ENCODE measurements at regions not wholly inside any gene's neighbourhood (a gene's known extent, or its start where the extent isn't known, plus 50 kb on each side); places are given as distances from the start of the nearest gene placed in this dataset.

DNA sequence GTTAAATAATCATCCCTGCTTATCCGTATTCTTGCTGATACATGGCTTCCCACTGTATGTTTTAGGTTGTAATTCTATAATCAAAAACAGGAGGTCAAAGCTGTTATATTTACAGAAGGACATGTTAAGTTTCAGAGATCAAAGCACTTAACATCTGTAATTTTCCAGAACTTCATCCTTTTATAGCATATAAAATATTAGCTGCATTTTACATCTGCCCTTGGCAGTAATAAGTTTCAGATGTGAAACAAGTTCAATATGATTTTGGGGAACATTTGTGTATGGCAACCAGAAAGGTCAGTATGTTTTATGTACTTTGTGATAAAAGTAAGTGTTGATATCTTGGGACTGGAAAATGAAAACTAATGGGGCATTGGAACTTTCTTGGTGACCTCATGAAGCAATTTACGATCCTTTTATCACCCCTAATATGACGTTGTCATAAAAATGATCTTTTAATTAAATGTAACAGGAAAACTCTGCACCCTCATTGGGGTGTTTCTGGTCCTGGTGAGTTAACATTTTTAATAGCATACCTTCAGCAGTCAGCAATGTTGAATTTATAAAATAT lies 449.6 kb downstream of the GPATCH2 start:
- FAIRE-seq (no peak), DNase-seq (ENCODE audit: extremely low read depth in 1 of 4, low spot score in 3 of 4) (no peak), ATAC-seq (no peak)
- no peaks in the 10 kb centered on the region for H3K79me2 ChIP-seq (ENCODE audit: control insufficient read depth, insufficient read depth, low read length)
- ChIA-PET POLR2A (no interaction called here), CTCF (ENCODE audit: low intra/inter-chr PET ratio) (interaction anchor here (0.5 kb wide), 1 partner anchor 40 kb away, joined by 3 read pairs; no protein-coding TSS in a partner anchor)
- H4K20me1 ChIP-seq (replicated peaks; ENCODE audit: control insufficient read depth, insufficient read depth, low read length): no peaks in the 10 kb centered on the region
- TF ChIP-seq, protein P1, sequence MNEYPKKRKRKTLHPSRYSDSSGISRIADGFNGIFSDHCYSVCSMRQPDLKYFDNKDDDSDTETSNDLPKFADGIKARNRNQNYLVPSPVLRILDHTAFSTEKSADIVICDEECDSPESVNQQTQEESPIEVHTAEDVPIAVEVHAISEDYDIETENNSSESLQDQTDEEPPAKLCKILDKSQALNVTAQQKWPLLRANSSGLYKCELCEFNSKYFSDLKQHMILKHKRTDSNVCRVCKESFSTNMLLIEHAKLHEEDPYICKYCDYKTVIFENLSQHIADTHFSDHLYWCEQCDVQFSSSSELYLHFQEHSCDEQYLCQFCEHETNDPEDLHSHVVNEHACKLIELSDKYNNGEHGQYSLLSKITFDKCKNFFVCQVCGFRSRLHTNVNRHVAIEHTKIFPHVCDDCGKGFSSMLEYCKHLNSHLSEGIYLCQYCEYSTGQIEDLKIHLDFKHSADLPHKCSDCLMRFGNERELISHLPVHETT (CRISPR knock-in tag; conservative IDR thresholded peaks at IDR 0.05 in 1 of 2, IDR thresholded peaks at IDR 0.05 in 1 of 2): no peak
- TF ChIP-seq POLR2B (IDR thresholded peaks at IDR 0.05; ENCODE audit: low read depth, partially characterized antibody) (no peak), ZNF696 (CRISPR knock-in tag; conservative IDR thresholded peaks at IDR 0.05) (no peak), IRF1 (CRISPR knock-in tag; IDR thresholded peaks at IDR 0.05; ENCODE audit: borderline replicate concordance) (no peak), RREB1 (CRISPR knock-in tag; IDR thresholded peaks at IDR 0.05) (no peak), NFE2 (IDR thresholded peaks at IDR 0.05; ENCODE audit: low read depth) (no peak), ZNF41 (CRISPR knock-in tag; conservative IDR thresholded peaks at IDR 0.05) (no peak), ZSCAN32 (CRISPR knock-in tag; IDR thresholded peaks at IDR 0.05) (no peak), ATF1 (CRISPR knock-in tag; IDR thresholded peaks at IDR 0.05) (no peak), ATF1 (tag; IDR thresholded peaks at IDR 0.05) (no peak), EHMT2 (IDR thresholded peaks at IDR 0.05) (no peak), GTF2F1 (IDR thresholded peaks at IDR 0.05; ENCODE audit: low read depth, low read length) (no peak), CHD1 (IDR thresholded peaks at IDR 0.05; ENCODE audit: low read length) (no peak), SMAD4 (CRISPR knock-in tag; conservative IDR thresholded peaks at IDR 0.05) (no peak)
- TF ChIP-seq, protein P2, sequence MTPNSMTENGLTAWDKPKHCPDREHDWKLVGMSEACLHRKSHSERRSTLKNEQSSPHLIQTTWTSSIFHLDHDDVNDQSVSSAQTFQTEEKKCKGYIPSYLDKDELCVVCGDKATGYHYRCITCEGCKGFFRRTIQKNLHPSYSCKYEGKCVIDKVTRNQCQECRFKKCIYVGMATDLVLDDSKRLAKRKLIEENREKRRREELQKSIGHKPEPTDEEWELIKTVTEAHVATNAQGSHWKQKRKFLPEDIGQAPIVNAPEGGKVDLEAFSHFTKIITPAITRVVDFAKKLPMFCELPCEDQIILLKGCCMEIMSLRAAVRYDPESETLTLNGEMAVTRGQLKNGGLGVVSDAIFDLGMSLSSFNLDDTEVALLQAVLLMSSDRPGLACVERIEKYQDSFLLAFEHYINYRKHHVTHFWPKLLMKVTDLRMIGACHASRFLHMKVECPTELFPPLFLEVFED (CRISPR knock-in tag; conservative IDR thresholded peaks at IDR 0.05): no peak
- in situ Hi-C loops (cut with MboI) (no loop called here), intact Hi-C loops (cut with micrococcal nuclease) (no loop called here)
- no peak overlapping the region for H3K4me3 ChIP-seq
- no peaks in the 10 kb centered on the region; the same call in none of the 2 replicates for H3K9me3 ChIP-seq (replicated peaks; ENCODE audit: control insufficient read depth, insufficient read depth, low read depth, low read length)
- H3K27ac ChIP-seq (ENCODE audit: extremely low read depth, low read depth, low read length): no peak overlapping the region
- H3K27me3 ChIP-seq (ENCODE audit: control insufficient read depth in 2 of 2, insufficient read depth in 2 of 2, low read length in 2 of 2): no peaks in the 10 kb centered on the region
- no peak overlapping the region for H2AFZ ChIP-seq (ENCODE audit: low read depth, low read length)
- H3K9ac ChIP-seq (ENCODE audit: insufficient read depth in 1 of 2, low read depth in 2 of 2, low read length in 2 of 2): no peak overlapping the region
- no peaks in the 10 kb centered on the region for H3K36me3 ChIP-seq (ENCODE audit: control insufficient read depth, insufficient read depth, low read length)
- WGBS (ENCODE audit: insufficient coverage, low coverage, missing lambda C conversion rate): 0% methylated on average over 3 of the region's 3 CpGs
- BruUV-seq (replicated peaks): no TSS peak
- H3K4me1 ChIP-seq (replicated peaks in 1 of 2; ENCODE audit: control insufficient read depth in 2 of 2, insufficient read depth in 2 of 2, low read length in 2 of 2): no peaks in the 10 kb centered on the region
- no peaks in the 10 kb centered on the region for H3K9me1 ChIP-seq (ENCODE audit: control insufficient read depth, insufficient read depth, low read length)
- H3K4me2 ChIP-seq (ENCODE audit: insufficient read depth, low read length): no peak overlapping the region
